HG02610 (cell line): ENCODE measurements at regions not wholly inside any gene's neighbourhood (a gene's known extent, or its start where the extent isn't known, plus 50 kb on each side); places are given as distances from the start of the nearest gene placed in this dataset.
"Not testable (repeated sequence)": the region's sequence is repeated elsewhere in the genome, so short reads cannot be mapped to it uniquely, and the experiment has no call there.

Experiments
- ATAC-seq: cut with Tn5 transposase; IDR thresholded peaks from one replicate; pipeline ENCODE4 v1.9.1; 2021; ENCODE audit warnings: mild to moderate bottlenecking, moderate library complexity; ENCODE audit not compliant: unreplicated experiment

- no peak for ATAC-seq
Observed at GRCh38 chr1:229159668-229160544, 111.0 kb upstream of the RAB4A start.

GRCh38 chr1:229161740-229162139 lies 109.2 kb upstream of the RAB4A start:
- no peak for ATAC-seq

GRCh38 chr1:229162825-229163515 lies 107.9 kb upstream of the RAB4A start:
- ATAC-seq, result no peak

- no peak for ATAC-seq
Observed at GRCh38 chr1:229164348-229164747, 106.6 kb upstream of the RAB4A start.

- ATAC-seq, result no peak
Observed at GRCh38 chr1:229164836-229165735, 105.8 kb upstream of the RAB4A start.

- ATAC-seq, result no peak
Observed at GRCh38 chr1:229167318-229167717, 103.6 kb upstream of the RAB4A start.

- no peak for ATAC-seq
Observed at GRCh38 chr1:229169399-229169798, 101.5 kb upstream of the RAB4A start.

- ATAC-seq, result no peak
Observed at GRCh38 chr1:229170274-229170673, 100.6 kb upstream of the RAB4A start.

- no peak for ATAC-seq
Observed at GRCh38 chr1:229170778-229171505, 100.0 kb upstream of the RAB4A start.

- no peak for ATAC-seq
Observed at GRCh38 chr1:229171934-229172333, 99.0 kb upstream of the RAB4A start.

GRCh38 chr1:229173491-229174476 lies 97.1 kb upstream of the RAB4A start:
- ATAC-seq, result not testable (repeated sequence)

GRCh38 chr1:229175297-229175696 lies 95.6 kb upstream of the RAB4A start:
- ATAC-seq, result not testable (repeated sequence)

- not testable (repeated sequence) for ATAC-seq
Observed at GRCh38 chr1:229176457-229176856, 94.5 kb upstream of the RAB4A start.

- no peak for ATAC-seq
Observed at GRCh38 chr1:229180161-229180560, 90.8 kb upstream of the RAB4A start.

GRCh38 chr1:229181419-229181818 lies 89.5 kb upstream of the RAB4A start:
- ATAC-seq, result no peak

GRCh38 chr1:229183588-229183987 lies 87.3 kb upstream of the RAB4A start:
- no peak for ATAC-seq

- no peak for ATAC-seq
Observed at GRCh38 chr1:229184066-229184465, 86.8 kb upstream of the RAB4A start.

- ATAC-seq, result no peak
Observed at GRCh38 chr1:229185963-229186362, 84.9 kb upstream of the RAB4A start.

- ATAC-seq, result peak; percentile 92
Observed at GRCh38 chr1:229186373-229187056, 84.4 kb upstream of the RAB4A start.
